ENCODE measurements at regions not wholly inside any gene's neighbourhood (a gene's known extent, or its start where the extent isn't known, plus 50 kb on each side); places are given as distances from the start of the nearest gene placed in this dataset.

- ChIA-PET POLR2A (no interaction called here), CTCF (no interaction called here)
- TF ChIP-seq KAT7 (CRISPR knock-in tag; IDR thresholded peaks at IDR 0.05; ENCODE audit: borderline replicate concordance) (no peak), TEAD1 (CRISPR knock-in tag; IDR thresholded peaks at IDR 0.05) (no peak), ZNF512 (CRISPR knock-in tag; IDR thresholded peaks at IDR 0.05; ENCODE audit: borderline replicate concordance) (no peak), MLX (CRISPR knock-in tag; IDR thresholded peaks at IDR 0.05) (no peak), RORB (CRISPR knock-in tag; IDR thresholded peaks at IDR 0.05) (no peak), JAZF1 (CRISPR knock-in tag; IDR thresholded peaks at IDR 0.05) (no peak), ZNF281 (CRISPR knock-in tag; IDR thresholded peaks at IDR 0.05) (no peak), E2F5 (CRISPR knock-in tag; IDR thresholded peaks at IDR 0.05) (no peak), E2F1 (CRISPR knock-in tag; IDR thresholded peaks at IDR 0.05) (no peak)
- H3K27ac Mint-ChIP-seq = no peak overlapping the region
- H3K27me3 Mint-ChIP-seq (ENCODE audit: low read depth) = no peaks in the 10 kb centered on the region
- DNase-seq (ENCODE audit: low spot score) (no peak), ATAC-seq (no peak)
- no peaks in the 10 kb centered on the region for H3K4me1 Mint-ChIP-seq
- no peak overlapping the region for H3K4me3 Mint-ChIP-seq
- H3K9me3 Mint-ChIP-seq = peaks cover 3% of the 10 kb centered on the region; the same call in 1 of the 2 replicates
- no peaks in the 10 kb centered on the region for H3K36me3 Mint-ChIP-seq
Observed at GRCh38 chr15:57827971-57828370, 121.5 kb downstream of the POLR2M start.

- H3K27me3 Mint-ChIP-seq (ENCODE audit: low read depth) = no peaks in the 10 kb centered on the region
- ChIA-PET CTCF (no interaction called here), POLR2A (no interaction called here)
- 0 out of 2 replicates have a peak, but pooled peaks cover 4% of the 10 kb centered on the region for H3K36me3 Mint-ChIP-seq
- H3K9me3 Mint-ChIP-seq = peaks cover 29% of the 10 kb centered on the region
- ATAC-seq (no peak), DNase-seq (ENCODE audit: low spot score) (no peak)
- no peaks in the 10 kb centered on the region for H3K4me1 Mint-ChIP-seq
- no peak overlapping the region for H3K27ac Mint-ChIP-seq
- no peak overlapping the region for H3K4me3 Mint-ChIP-seq
- no peak for TF ChIP-seq ATF6 (CRISPR knock-in tag; IDR thresholded peaks at IDR 0.05)
- no peak for TF ChIP-seq MAX (CRISPR knock-in tag; IDR thresholded peaks at IDR 0.05)
- TF ChIP-seq NR1H2 (CRISPR knock-in tag; IDR thresholded peaks at IDR 0.05) = no peak
- TF ChIP-seq FOXP1 (CRISPR knock-in tag; IDR thresholded peaks at IDR 0.05; ENCODE audit: borderline replicate concordance) = no peak
- no peak for TF ChIP-seq NFATC4 (CRISPR knock-in tag; IDR thresholded peaks at IDR 0.05)
- TF ChIP-seq ATF3 (CRISPR knock-in tag; conservative IDR thresholded peaks at IDR 0.05) = no peak
- TF ChIP-seq GTF2I (CRISPR knock-in tag; conservative IDR thresholded peaks at IDR 0.05) = no peak
Observed at GRCh38 chr15:57832183-57832582, 125.7 kb downstream of the POLR2M start.

All from WTC11 (cell line).